ENCODE measurements at regions not wholly inside any gene's neighbourhood (a gene's known extent, or its start where the extent isn't known, plus 50 kb on each side); places are given as distances from the start of the nearest gene placed in this dataset.
"Not testable (repeated sequence)": the region's sequence is repeated elsewhere in the genome, so short reads cannot be mapped to it uniquely, and the experiment has no call there.

DNA sequence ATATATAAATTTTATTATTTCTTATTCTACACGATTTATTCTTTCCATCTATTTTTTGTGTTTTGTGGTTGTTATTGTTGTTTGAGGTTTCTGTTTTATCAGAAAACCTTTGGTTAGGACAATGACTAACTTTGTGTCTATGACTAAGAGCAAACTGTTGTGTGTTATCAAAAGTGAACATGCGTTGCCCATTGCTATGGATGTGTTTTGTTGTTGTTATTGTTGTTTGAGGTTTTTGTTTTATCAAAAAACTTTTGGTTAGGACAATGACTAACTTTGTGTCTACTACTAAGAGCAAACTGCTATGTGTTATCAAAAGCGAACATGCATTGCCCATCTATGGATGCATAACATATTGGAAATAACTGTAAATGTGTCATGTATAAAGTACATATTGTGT, 692.3 kb downstream of the SLITRK1 start:
- no peak overlapping the region for H3K4me3 ChIP-seq (ENCODE audit: low read depth, low read length)
- DNase-seq (ENCODE audit: low read depth): no peak

DNA sequence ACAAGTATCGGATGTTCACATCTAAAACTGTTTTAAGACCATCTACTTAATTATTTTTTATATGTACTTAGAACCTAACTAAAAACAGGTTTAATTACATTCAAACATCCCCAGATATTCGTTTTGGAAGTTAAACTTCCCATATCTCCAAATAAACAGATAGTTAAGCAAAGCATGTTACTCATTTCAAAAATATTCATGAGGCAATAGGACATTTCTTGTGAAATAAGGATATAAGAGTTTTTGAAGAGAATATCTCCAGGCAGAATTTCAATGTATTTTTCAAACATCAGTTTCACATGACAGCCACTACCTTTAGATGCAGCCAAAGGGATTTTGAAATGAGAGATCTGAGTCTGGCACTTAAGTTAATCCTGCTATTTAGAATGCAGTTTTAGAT, 697.5 kb downstream of the SLITRK1 start:
- H3K4me3 ChIP-seq (ENCODE audit: low read depth, low read length): no peak overlapping the region
- DNase-seq (ENCODE audit: low read depth): peak; percentile 44

DNA sequence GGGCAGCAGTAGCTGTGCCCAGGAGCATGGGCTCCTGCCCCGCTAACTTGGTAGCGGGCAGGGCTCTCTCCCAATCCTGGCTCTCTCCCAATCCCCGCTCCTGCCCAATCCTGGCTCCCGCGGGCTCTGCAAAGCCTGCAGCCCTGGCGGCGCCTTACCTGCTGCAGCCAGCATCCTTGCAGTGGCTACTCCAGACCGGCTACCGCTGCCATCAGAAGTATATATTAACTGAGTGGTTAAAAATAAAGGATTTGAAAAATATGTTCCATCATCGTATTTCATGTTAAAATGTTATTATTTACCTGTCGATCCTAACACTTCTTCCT, 698.2 kb downstream of the SLITRK1 start:
- no peak overlapping the region for H3K4me3 ChIP-seq (ENCODE audit: low read depth, low read length)
- DNase-seq (ENCODE audit: low read depth): no peak

DNA sequence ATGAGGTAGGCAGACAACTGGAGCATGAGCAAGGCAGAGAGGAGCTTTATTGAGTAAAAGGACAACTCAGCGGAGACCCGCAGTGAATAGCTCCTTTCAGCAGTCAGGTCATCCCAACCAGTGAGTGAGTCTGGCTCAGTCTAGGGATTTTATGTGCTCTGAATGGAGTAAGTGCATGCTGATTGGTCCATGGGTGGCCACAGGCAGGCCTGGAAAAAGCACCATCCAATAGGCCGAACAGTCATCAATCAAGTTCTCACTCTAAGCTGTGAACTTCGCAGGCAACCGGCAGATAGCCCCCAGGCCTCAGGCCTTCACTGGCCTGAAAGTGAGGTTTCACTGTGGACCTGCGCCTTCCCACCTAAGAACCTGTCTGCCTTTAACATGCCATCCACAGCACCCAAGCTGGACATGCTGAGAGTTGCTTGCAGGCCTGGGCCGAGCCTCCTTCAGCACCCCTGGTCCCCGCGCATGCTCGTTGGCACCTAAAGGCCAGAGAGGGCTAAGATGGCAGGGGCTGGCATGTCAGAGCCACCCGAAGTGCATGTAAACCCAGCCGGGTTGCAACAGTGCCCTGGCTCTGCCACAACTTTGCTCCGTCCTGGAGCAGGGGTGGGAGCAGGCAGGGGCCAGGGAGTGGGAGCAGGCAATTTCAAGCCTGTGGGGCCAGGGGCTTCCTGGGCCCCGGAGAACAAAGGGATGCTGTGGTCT, 698.7 kb downstream of the SLITRK1 start:
- DNase-seq (ENCODE audit: low read depth): no peak
- H3K4me3 ChIP-seq (ENCODE audit: low read depth, low read length): no peak overlapping the region

DNA sequence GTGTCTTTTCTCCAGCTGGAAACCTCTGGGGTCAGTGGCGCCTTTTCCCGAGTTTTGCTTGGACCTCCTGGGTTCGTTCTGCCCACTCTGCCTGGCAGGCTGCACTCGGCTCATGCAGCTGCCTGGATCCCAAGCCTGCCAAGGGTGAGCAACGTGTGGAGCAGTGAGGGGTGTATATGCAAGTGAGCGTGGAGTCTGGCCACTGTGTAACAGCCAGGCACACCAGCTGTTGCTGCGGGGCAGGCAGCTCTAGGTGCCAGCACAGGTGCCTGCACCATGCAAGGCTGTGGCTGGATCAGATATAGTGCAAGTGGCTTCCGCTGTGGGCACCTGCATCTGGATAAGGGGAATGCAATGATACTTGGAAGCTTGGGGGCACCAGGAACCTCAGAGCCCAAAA, 699.4 kb downstream of the SLITRK1 start:
- H3K4me3 ChIP-seq (ENCODE audit: low read depth, low read length): no peak overlapping the region
- DNase-seq (ENCODE audit: low read depth): no peak

DNA sequence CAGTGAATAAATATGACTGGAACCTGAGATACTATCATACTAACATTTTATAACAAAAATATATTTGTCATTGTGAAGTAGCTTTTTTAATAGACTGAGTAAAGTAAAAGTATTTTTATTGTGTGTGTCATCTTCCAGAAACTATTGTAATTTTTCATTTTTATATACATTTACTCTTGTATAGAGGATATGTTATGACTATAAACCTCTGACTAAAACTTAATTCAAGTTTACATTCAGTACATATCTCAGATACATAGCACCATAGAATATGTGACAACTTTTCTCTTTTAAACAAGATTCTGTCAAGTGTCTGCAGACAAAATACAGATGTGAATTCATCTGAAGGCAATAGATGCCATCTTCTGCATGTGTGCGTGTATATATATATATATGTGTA, 704.3 kb downstream of the SLITRK1 start:
- DNase-seq (ENCODE audit: low read depth): no peak
- no peak overlapping the region for H3K4me3 ChIP-seq (ENCODE audit: low read depth, low read length)

DNA sequence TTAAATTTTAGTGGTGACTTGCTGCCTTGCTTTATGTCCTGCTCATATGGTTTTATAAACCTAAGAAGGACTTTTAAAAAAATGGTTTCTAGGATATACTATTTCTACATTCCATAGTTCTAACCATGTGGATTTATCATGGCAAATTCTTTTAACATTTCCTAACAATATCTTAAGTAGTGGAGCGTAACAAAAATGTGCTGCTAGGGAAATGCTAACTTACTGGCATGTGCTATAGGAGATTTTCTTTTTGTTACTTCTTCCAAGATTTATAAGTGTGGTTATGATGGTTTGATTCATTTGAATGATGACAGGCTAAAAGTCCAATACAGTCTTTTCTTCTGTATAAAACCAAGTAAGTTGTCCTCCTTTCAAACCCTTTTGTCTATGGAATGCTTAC, 713.7 kb downstream of the SLITRK1 start:
- H3K4me3 ChIP-seq (ENCODE audit: low read depth, low read length): no peak overlapping the region
- no peak for DNase-seq (ENCODE audit: low read depth)

DNA sequence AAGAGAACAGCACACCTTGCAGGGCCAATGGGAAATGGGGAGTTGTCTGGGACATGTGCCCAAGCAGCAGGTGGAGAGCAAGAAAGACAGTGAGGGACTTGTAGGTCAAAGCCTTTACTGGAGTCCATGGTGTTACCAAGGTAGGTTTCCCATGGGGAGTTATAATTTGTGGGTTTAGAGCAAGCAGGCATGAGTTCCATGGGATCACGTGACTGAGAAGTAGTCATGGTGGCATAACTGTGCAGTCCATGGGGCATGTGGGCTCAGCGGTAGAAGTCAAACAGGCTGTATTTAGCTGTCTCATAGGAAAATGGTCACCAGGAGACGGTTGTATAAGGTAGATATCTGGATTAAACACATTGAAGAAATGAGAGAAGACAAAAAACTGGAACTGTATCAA, 715.1 kb downstream of the SLITRK1 start:
- no peak overlapping the region for H3K4me3 ChIP-seq (ENCODE audit: low read depth, low read length)
- no peak for DNase-seq (ENCODE audit: low read depth)

DNA sequence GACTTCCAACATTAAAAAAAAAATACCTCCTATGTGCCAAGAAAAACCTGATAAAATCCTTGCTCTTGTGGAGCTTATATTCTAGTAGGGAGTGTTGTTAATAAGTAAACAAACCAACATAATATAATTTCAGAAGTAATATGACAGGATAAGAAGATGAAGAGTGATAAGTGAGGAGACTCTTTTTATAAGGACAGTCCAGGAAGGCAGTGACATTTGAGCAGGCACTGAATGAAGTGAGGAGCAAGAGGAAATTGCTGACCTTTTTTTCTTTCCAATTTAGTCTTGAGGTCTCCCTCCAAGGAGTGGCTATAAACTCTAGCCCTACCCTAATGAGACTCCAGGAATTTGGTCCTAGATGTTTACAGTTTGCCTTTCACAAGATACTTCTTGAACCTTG, 715.7 kb downstream of the SLITRK1 start:
- H3K4me3 ChIP-seq (ENCODE audit: low read depth, low read length): no peak overlapping the region
- DNase-seq (ENCODE audit: low read depth): no peak

DNA sequence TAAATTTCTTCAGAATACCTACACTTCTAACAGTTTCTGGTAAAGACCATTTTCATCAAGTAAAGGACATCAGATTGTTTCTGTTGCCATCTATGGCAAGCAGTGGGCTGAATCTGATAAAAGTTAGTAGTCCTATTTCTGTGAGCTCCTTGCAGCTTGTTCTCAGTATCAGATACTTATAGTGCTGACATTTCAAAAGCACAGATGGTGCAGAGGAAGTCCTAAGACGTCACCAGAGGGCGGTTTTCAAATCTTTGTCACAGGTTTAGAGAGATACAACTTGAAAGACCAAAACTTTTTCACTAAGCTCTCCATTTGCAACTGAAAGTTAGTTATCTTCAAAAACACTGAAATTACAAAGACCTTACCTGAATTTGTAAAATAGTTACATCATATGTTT, 719.8 kb downstream of the SLITRK1 start:
- no peak overlapping the region for H3K4me3 ChIP-seq (ENCODE audit: low read depth, low read length)
- DNase-seq (ENCODE audit: low read depth): no peak

DNA sequence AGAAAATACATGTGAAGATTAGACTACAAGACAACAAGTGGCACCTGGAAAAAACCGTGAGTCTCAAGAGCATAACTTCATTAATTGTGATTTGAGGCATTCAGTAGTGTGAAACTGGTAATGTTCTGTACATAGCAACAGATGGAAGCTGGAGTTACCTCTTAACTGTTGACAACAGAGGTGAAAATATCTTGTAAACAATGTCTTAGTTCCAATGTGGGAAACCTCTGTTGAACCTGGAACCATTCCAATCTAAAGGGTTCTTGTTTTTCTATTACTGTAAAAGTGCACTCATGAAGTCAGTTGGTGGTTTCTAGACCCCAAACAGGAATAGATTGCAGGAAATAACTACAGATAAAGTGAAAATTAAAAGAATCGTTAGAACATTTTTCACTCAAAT, 728.4 kb downstream of the SLITRK1 start:
- no peak overlapping the region for H3K4me3 ChIP-seq (ENCODE audit: low read depth, low read length)
- DNase-seq (ENCODE audit: low read depth): no peak

DNA sequence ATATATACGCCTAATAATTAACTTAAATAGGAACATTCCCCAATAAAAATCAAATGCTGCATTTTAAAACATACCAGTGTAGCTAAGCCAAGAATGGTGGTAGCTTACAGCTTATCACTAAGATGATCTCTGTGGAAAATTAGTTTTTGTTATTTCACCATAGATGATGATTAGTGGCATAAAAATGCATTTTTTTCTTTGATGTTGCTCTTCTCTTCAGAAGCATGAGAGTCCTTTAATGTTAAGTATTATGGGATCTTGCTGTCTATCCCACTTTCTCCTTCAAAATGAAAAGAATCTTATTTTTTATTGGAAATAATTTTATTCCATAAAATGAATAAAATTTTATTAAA, 731.0 kb downstream of the SLITRK1 start:
- no peak for DNase-seq (ENCODE audit: low read depth)
- no peak overlapping the region for H3K4me3 ChIP-seq (ENCODE audit: low read depth, low read length)

DNA sequence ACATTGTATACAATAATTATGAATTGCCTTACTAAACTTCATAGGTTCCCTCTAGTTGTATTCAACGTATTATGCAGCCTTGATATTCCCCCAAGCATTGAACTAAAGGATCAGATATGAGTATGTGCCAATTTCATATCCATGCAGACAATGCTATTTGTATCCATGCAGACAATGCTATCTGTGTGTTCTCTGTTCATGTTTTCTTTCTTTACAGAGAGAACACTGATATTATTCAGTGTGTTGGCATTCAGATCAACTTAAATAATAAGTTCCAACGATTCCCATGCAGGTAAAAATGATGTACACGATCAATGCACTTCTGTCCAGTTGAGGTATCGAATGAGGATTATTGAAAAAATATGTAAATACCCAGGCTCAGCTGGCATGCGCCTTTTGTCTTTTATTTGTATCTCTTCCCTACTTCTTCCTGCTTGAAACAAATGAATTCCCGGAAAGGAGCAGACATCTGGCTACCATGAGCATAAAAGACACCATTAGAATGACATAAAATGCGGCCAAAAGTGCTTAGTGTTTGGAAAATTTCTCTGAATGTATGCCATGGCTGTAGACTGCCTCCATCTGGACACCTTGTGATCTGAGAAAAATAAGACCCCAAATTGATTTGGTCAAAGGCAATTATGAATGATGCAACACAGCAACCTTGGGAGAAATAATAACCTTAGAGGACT, 731.5 kb downstream of the SLITRK1 start:
- H3K4me3 ChIP-seq (ENCODE audit: low read depth, low read length): no peak overlapping the region
- no peak for DNase-seq (ENCODE audit: low read depth)

DNA sequence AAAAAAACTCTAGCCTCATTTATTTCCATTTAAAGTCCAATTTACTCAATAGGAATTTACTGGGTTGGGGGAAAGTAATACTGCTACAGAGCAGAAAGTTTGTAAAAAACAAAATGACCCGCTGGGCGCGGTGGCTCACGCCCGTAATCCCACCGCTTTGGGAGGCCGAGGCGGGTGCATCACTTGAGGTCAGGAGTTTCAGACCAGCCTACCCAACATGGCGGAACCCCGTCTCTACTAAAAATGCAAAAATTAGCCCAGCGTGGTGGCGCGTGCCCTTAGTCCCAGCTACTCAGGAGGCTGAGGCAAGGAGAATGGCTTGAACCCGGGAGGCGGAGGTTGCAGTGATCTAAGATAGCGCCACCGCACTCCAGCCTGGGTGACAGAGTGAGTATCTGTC, 745.6 kb downstream of the SLITRK1 start:
- H3K4me3 ChIP-seq (ENCODE audit: low read depth, low read length): no peak overlapping the region
- DNase-seq (ENCODE audit: low read depth): no peak

DNA sequence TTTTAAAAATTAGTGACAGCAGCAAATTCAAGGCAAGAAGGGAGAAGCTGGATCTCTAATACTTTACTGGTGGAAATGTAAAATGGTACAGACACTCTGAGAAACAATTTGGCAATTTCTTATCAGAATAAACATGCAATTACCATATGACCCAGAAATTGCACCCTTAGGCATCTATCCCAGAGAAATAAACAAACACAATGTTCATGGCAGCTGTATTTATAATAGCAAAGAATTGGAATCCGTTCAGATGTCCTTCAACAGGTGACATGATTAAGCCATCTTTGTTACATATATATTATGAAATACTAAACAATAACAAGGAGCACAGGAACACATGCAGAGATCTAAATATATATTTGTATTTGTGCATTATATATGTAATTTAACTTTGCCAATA, 756.5 kb downstream of the SLITRK1 start:
- DNase-seq (ENCODE audit: low read depth): no peak
- no peak overlapping the region for H3K4me3 ChIP-seq (ENCODE audit: low read depth, low read length)

DNA sequence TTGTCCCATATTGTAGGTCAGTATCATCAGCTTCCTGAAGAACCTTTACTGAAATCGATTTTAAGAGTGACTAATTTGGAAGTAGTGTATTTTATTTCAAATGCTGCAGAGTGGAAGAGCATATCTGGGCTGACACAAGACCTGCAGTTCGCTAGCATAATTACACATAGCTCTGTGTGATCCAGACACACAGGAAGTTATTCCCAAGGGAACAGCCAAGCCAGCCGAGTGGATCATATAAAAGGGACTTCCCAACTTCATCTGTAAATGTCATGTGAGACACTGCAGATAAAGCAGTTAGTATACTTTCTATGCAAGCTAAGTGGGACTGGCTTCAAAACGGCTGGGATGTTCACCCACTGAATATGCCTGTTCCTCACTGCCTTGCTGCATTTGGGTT, 760.4 kb downstream of the SLITRK1 start:
- no peak overlapping the region for H3K4me3 ChIP-seq (ENCODE audit: low read depth, low read length)
- no peak for DNase-seq (ENCODE audit: low read depth)

DNA sequence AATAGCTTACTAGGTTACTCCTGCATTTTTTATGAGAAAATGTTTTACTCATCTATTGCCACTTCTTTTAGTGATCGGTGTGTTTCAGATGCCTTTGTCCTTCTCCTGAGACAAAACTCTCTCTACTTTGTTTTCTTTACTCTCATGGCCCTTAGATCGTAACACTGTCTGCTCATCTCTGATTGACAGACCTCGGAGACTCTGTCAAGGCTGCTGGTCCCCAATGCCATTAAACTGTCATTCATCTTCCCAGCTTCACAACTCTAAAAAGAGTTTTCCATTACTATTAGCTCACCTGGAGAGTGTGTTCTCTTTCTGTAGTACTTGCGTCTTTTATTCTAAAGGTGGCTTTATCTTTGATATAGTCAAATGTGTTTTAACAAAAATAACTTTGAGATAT, 765.2 kb downstream of the SLITRK1 start:
- no peak for DNase-seq (ENCODE audit: low read depth)
- H3K4me3 ChIP-seq (ENCODE audit: low read depth, low read length): no peak overlapping the region

DNA sequence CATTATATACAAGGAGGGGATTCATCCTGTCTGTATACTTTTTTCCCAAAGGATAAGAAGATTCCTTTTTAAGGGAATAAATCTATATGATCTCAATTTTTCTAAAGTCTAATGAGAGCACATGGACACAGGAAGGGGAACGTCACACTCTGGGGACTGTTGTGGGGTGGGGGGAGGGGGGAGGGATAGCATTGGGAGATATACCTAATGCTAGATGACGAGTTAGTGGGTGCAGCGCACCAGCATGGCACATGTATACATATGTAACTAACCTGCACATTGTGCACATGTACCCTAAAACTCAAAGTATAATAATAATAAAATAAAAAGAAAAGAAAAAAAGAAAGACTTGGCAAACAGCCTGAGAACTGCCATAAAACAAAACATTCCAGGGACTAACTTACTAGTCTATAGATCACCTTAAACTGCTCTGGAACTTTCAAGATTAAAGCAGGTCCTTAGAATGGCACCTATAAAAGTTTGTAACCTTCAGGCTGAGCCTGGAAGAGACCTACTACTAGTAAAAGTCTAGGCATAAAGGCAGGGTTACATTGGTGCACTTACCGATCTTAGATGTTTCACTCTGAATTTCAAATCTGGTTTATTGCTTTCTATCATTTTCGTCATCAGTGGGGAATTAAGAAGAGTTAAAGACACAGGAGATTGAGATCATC, 780.6 kb downstream of the SLITRK1 start:
- not testable (repeated sequence) for DNase-seq (ENCODE audit: low read depth); H3K4me3 ChIP-seq (ENCODE audit: low read depth, low read length)

DNA sequence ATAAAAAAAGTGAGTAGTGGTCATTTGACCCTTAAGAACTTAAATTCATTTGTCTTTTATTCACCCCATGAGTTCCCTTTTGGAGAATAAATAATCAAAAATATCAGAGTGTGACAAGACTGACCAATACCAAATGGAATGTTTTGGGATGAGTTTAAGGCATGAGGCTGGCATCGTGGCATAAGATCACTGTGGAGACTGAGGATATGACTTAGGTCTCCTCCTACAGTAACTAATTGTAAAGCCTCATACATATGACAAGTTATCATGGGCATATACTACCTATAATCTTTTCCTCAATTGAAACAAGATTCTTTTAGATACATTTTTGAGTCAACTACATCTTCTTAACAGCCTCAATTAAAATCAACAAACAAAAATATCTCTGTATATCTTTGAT, 782.0 kb downstream of the SLITRK1 start:
- H3K4me3 ChIP-seq (ENCODE audit: low read depth, low read length): no peak overlapping the region
- DNase-seq (ENCODE audit: low read depth): no peak

DNA sequence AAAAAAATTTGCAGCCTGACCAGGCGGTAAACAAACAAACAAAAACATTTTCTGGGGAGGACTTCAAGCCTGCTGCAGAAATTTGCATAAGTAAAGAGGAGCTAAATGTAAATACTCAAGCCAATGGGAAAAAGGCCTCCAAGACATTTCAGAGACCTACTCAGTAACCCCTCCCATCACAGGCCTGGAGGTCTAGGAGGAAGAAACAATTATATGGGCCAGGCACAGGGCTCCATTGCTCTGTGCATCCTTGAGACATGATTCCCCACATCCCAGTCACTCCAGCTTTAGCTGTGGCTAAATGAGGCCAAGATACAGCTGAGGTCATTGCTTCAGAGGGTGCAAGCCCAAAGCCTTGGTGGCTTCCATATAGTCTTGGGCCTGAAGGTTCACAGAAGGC, 793.4 kb downstream of the SLITRK1 start:
- no peak overlapping the region for H3K4me3 ChIP-seq (ENCODE audit: low read depth, low read length)
- DNase-seq (ENCODE audit: low read depth): no peak

DNA sequence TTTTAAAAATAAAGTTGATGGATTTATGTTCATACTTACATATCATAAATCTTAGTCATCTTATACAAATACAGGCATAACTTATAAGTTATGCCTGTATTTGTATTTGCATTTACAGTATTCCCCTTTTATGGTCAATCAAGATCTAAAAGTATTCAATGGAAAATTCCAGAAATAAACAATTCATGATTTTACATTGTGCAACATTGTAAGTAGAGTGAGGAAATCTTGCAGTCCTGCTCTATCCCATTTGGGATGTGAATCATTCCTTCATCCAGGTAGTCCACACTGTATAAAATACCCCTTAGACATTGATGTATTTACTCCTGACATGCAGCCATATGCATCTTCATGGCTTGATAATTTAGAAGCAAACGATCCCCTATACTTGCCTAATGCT, 795.3 kb downstream of the SLITRK1 start:
- H3K4me3 ChIP-seq (ENCODE audit: low read depth, low read length): no peak overlapping the region
- no peak for DNase-seq (ENCODE audit: low read depth)
